ENCODE measurements at regions not wholly inside any gene's neighbourhood (a gene's known extent, or its start where the extent isn't known, plus 50 kb on each side); places are given as distances from the start of the nearest gene placed in this dataset.

GRCh38 chr4:32423267-32423666 is 1703.1 kb downstream of the PCDH7 start:
- Histone ChIP-seq H3K27ac (ENCODE audit: low read depth in 1 of 2, low read length in 2 of 2) (no peak overlapping the region), H3K9ac (ENCODE audit: insufficient read depth, low read length, poor library complexity, severe bottlenecking) (no peak overlapping the region), H3K4me2 (replicated peaks; ENCODE audit: extremely low read depth, low read length, poor library complexity, severe bottlenecking) (no peak overlapping the region), H3K9me3 (replicated peaks in 1 of 2; ENCODE audit: control insufficient read depth in 1 of 2, insufficient read depth in 1 of 2, low read length in 2 of 2) (peaks cover 7 to 13% of the 10 kb centered on the region in 2 donors), H3K79me2 (ENCODE audit: insufficient read depth, low read length) (no peaks in the 10 kb centered on the region), H4K20me1 (ENCODE audit: insufficient read depth, low read length) (no peaks in the 10 kb centered on the region), H3K27me3 (ENCODE audit: control insufficient read depth in 2 of 2, insufficient read depth in 2 of 2, low read length in 2 of 2) (no peaks in the 10 kb centered on the region), H3K36me3 (replicated peaks in 1 of 2; ENCODE audit: control insufficient read depth in 1 of 2, insufficient read depth in 2 of 2, low read length in 2 of 2) (no peaks in the 10 kb centered on the region), H3K4me3 (replicated peaks in 1 of 3; ENCODE audit: low read depth in 2 of 3, low read length in 3 of 3) (no peak overlapping the region), H2AFZ (ENCODE audit: insufficient read depth, low read depth, low read length, poor library complexity, severe bottlenecking) (no peak overlapping the region), H3K4me1 (ENCODE audit: control insufficient read depth in 1 of 2, insufficient read depth in 2 of 2, low read length in 2 of 2) (no peaks in the 10 kb centered on the region)
- no peak overlapping the region for H3K4me3 Mint-ChIP-seq
- H3K9me3 Mint-ChIP-seq, result peaks cover 0 to 16% (median 3%) of the 10 kb centered on the region in 7 donors
- DNase-seq, result no peak
- H3K27ac Mint-ChIP-seq, result peak overlapping the region in 2 of 7 donors; percentile 13 to 14
- no peak for TF ChIP-seq CTCF (IDR thresholded peaks at IDR 0.05)
- WGBS (ENCODE audit: insufficient coverage), result 86% methylated on average over 3 of the region's 3 CpGs
- H3K36me3 Mint-ChIP-seq, result no peaks in the 10 kb centered on the region
- no peaks in the 10 kb centered on the region for H3K4me1 Mint-ChIP-seq
- H3K27me3 Mint-ChIP-seq (ENCODE audit: low read depth in 3 of 3), result no peaks in the 10 kb centered on the region
- intact Hi-C loops (cut with micrococcal nuclease), result no loop called here

GRCh38 chr4:32425243-32425642 is 1705.1 kb downstream of the PCDH7 start:
- no peak overlapping the region for H3K4me3 Mint-ChIP-seq
- no CpG with 5 or more reads among the region's 3 CpGs for WGBS (ENCODE audit: insufficient coverage)
- Histone ChIP-seq H3K36me3 (replicated peaks in 1 of 2; ENCODE audit: control insufficient read depth in 1 of 2, insufficient read depth in 2 of 2, low read length in 2 of 2) (no peaks in the 10 kb centered on the region), H2AFZ (ENCODE audit: insufficient read depth, low read depth, low read length, poor library complexity, severe bottlenecking) (no peak overlapping the region), H3K9ac (ENCODE audit: insufficient read depth, low read length, poor library complexity, severe bottlenecking) (no peak overlapping the region), H3K4me3 (replicated peaks in 1 of 3; ENCODE audit: low read depth in 2 of 3, low read length in 3 of 3) (no peak overlapping the region), H3K9me3 (replicated peaks in 1 of 2; ENCODE audit: control insufficient read depth in 1 of 2, insufficient read depth in 1 of 2, low read length in 2 of 2) (peaks cover 7 to 13% of the 10 kb centered on the region in 2 donors), H3K27me3 (ENCODE audit: control insufficient read depth in 2 of 2, insufficient read depth in 2 of 2, low read length in 2 of 2) (no peaks in the 10 kb centered on the region), H4K20me1 (ENCODE audit: insufficient read depth, low read length) (no peaks in the 10 kb centered on the region), H3K4me2 (replicated peaks; ENCODE audit: extremely low read depth, low read length, poor library complexity, severe bottlenecking) (no peak overlapping the region), H3K4me1 (ENCODE audit: control insufficient read depth in 1 of 2, insufficient read depth in 2 of 2, low read length in 2 of 2) (no peaks in the 10 kb centered on the region), H3K27ac (ENCODE audit: low read depth in 1 of 2, low read length in 2 of 2) (no peak overlapping the region), H3K79me2 (ENCODE audit: insufficient read depth, low read length) (no peaks in the 10 kb centered on the region)
- no peak overlapping the region for H3K27ac Mint-ChIP-seq
- no peak for DNase-seq
- H3K36me3 Mint-ChIP-seq, result no peaks in the 10 kb centered on the region
- H3K27me3 Mint-ChIP-seq (ENCODE audit: low read depth in 3 of 3), result no peaks in the 10 kb centered on the region
- H3K4me1 Mint-ChIP-seq, result no peaks in the 10 kb centered on the region
- TF ChIP-seq CTCF (IDR thresholded peaks at IDR 0.05), result no peak
- H3K9me3 Mint-ChIP-seq, result peaks cover 0 to 15% (median 3%) of the 10 kb centered on the region in 7 donors
- intact Hi-C loops (cut with micrococcal nuclease), result no loop called here
